ENCODE measurements at regions not wholly inside any gene's neighbourhood (a gene's known extent, or its start where the extent isn't known, plus 50 kb on each side); places are given as distances from the start of the nearest gene placed in this dataset.
"Not testable (repeated sequence)": the region's sequence is repeated elsewhere in the genome, so short reads cannot be mapped to it uniquely, and the experiment has no call there.

DNA sequence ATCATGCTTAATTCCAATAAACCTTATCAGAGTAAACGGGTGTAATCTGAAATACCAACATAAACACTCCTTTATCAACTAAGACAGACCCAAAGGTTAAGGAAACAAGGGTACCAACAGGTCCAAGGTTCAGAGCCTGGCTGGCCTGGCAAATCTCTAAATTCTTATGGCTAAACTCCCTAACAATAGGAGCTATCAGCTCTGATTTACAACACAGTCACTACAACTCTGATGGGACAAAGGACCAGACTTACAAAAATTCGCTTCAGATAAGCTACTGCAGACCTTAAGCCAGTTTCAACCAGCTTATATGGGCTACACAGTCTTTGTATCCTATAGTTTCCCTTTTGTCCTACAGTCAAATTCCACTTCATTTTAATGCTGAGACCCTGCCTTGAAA lies 381.9 kb downstream of the ZWINT start:
- no peak overlapping the region for H3K27ac ChIP-seq (ENCODE audit: low read depth, low read length)
- no peak overlapping the region for H3K9ac ChIP-seq (ENCODE audit: low read depth in 1 of 3, low read length in 3 of 3)
- no peak overlapping the region for H3K4me3 ChIP-seq (ENCODE audit: low read length in 3 of 3)
- H3K27me3 ChIP-seq (ENCODE audit: control insufficient read depth in 3 of 3, insufficient read depth in 3 of 3, low read length in 3 of 3), result no peaks in the 10 kb centered on the region
- no peaks in the 10 kb centered on the region for H3K9me3 ChIP-seq (ENCODE audit: control insufficient read depth in 3 of 3, low read length in 3 of 3)
- H3K36me3 ChIP-seq (ENCODE audit: control insufficient read depth in 3 of 3, insufficient read depth in 3 of 3, low read length in 3 of 3), result no peaks in the 10 kb centered on the region
- H3K4me1 ChIP-seq (ENCODE audit: control insufficient read depth in 3 of 3, insufficient read depth in 3 of 3, low read length in 3 of 3), result no peaks in the 10 kb centered on the region

DNA sequence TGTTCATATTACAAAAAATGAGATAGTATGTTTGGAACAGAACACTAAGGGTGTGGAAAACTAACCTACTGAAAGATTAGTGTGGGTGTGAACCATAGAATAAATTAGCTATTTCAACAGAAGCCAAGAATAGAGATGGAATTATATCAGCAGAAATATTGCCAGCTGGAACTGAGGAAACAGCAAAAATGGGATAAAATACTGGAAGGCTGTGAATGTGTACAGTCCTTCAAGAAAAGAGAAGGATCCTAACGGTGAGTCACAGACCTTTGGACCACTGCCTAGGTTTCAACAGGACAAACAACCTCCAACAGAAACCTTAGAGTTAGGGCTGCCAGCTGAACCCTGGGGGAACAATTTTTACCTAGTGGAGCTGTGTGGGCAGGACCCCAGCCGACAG lies 395.0 kb downstream of the ZWINT start:
- Histone ChIP-seq H3K4me3 (ENCODE audit: low read length in 3 of 3) (no peak overlapping the region), H3K27ac (ENCODE audit: low read depth, low read length) (no peak overlapping the region), H3K36me3 (ENCODE audit: control insufficient read depth in 3 of 3, insufficient read depth in 3 of 3, low read length in 3 of 3) (no peaks in the 10 kb centered on the region), H3K9ac (ENCODE audit: low read depth in 1 of 3, low read length in 3 of 3) (no peak overlapping the region), H3K4me1 (ENCODE audit: control insufficient read depth in 3 of 3, insufficient read depth in 3 of 3, low read length in 3 of 3) (no peaks in the 10 kb centered on the region), H3K27me3 (ENCODE audit: control insufficient read depth in 3 of 3, insufficient read depth in 3 of 3, low read length in 3 of 3) (no peaks in the 10 kb centered on the region), H3K9me3 (ENCODE audit: control insufficient read depth in 3 of 3, low read length in 3 of 3) (no peaks in the 10 kb centered on the region)

DNA sequence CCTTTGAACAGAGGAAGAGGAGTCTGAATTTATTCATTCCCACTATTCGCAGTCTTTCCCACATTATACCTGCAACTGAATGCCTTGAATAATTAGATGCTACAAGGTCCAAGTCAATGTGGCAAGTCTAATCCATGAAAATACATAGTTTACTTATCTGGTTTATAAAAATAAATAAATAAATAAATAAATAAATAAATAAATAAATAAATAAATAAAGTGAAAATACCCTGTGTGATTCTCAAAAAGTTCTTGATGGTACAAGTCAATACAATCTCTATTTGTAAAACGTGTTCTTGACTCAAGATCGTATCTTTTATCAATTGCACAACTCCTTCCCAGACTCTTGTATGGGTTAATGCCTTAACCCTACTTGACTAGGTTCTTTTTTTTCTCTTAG lies 417.7 kb downstream of the ZWINT start:
- no peak overlapping the region for H3K9ac ChIP-seq (ENCODE audit: low read depth in 1 of 3, low read length in 3 of 3)
- no peak overlapping the region for H3K27ac ChIP-seq (ENCODE audit: low read depth, low read length)
- H3K4me1 ChIP-seq (ENCODE audit: control insufficient read depth in 3 of 3, insufficient read depth in 3 of 3, low read length in 3 of 3), result no peaks in the 10 kb centered on the region
- H3K9me3 ChIP-seq (ENCODE audit: control insufficient read depth in 3 of 3, low read length in 3 of 3), result no peaks in the 10 kb centered on the region
- H3K27me3 ChIP-seq (ENCODE audit: control insufficient read depth in 3 of 3, insufficient read depth in 3 of 3, low read length in 3 of 3), result no peaks in the 10 kb centered on the region
- no peak overlapping the region for H3K4me3 ChIP-seq (ENCODE audit: low read length in 3 of 3)
- H3K36me3 ChIP-seq (ENCODE audit: control insufficient read depth in 3 of 3, insufficient read depth in 3 of 3, low read length in 3 of 3), result no peaks in the 10 kb centered on the region

DNA sequence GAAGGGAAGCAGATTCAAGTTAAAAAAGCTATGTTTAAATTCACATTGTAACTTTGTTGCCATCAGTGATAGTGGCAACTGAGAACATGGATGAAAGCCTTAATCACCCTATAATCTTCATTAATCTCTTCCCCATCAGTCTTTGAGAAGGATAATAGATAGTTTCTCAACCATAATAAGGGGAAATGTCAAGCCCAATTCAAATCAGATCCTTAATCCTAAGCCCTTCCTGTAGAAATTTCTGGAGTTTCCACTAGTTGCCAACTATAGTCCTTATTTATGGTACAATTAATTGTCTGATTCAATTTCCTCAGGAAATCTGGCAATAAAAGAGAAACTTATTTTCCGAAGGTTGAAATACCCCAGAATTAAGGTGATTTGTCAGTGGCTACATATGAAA lies 431.8 kb downstream of the ZWINT start:
- Histone ChIP-seq H3K27me3 (ENCODE audit: control insufficient read depth in 3 of 3, insufficient read depth in 3 of 3, low read length in 3 of 3) (no peaks in the 10 kb centered on the region), H3K36me3 (ENCODE audit: control insufficient read depth in 3 of 3, insufficient read depth in 3 of 3, low read length in 3 of 3) (no peaks in the 10 kb centered on the region), H3K9me3 (ENCODE audit: control insufficient read depth in 3 of 3, low read length in 3 of 3) (no peaks in the 10 kb centered on the region), H3K9ac (ENCODE audit: low read depth in 1 of 3, low read length in 3 of 3) (no peak overlapping the region), H3K27ac (ENCODE audit: low read depth, low read length) (no peak overlapping the region), H3K4me1 (ENCODE audit: control insufficient read depth in 3 of 3, insufficient read depth in 3 of 3, low read length in 3 of 3) (no peaks in the 10 kb centered on the region), H3K4me3 (ENCODE audit: low read length in 3 of 3) (no peak overlapping the region)

DNA sequence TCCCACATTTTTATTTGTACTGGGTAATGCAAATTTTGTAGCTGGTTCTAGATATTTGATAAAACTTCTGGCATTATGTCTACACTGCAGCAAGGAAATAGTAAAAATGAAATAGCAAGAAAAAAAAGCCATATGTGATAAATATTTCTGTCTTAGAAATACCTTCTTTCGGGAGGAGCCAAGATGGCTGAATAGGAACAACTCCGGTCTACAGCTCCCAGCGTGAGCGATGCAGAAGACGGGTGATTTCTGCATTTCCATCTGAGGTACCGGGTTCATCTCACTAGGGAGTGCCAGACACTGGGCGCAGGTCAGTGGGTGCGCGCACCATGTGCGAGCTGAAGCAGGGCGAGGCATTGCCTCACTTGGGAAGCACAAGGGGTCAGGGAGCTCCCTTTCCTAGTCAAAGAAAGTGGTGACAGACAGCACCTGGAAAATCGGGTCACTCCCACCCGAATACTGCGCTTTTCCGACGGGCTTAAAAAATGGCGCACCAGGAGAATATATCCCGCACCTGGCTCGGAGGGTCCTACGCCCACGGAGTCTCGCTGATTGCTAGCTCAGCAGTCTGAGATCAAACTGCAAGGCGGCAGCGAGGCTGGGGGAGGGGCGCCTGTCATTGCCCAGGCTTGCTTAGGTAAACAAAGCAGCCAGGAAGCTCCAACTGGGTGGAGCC lies 461.4 kb downstream of the ZWINT start:
- not testable (repeated sequence) for H3K27ac ChIP-seq (ENCODE audit: low read depth, low read length); H3K4me3 ChIP-seq (ENCODE audit: low read length in 3 of 3); H3K9ac ChIP-seq (ENCODE audit: low read depth in 1 of 3, low read length in 3 of 3); H3K36me3 ChIP-seq (ENCODE audit: control insufficient read depth in 3 of 3, insufficient read depth in 3 of 3, low read length in 3 of 3); H3K4me1 ChIP-seq (ENCODE audit: control insufficient read depth in 3 of 3, insufficient read depth in 3 of 3, low read length in 3 of 3); H3K9me3 ChIP-seq (ENCODE audit: control insufficient read depth in 3 of 3, low read length in 3 of 3); H3K27me3 ChIP-seq (ENCODE audit: control insufficient read depth in 3 of 3, insufficient read depth in 3 of 3, low read length in 3 of 3)

DNA sequence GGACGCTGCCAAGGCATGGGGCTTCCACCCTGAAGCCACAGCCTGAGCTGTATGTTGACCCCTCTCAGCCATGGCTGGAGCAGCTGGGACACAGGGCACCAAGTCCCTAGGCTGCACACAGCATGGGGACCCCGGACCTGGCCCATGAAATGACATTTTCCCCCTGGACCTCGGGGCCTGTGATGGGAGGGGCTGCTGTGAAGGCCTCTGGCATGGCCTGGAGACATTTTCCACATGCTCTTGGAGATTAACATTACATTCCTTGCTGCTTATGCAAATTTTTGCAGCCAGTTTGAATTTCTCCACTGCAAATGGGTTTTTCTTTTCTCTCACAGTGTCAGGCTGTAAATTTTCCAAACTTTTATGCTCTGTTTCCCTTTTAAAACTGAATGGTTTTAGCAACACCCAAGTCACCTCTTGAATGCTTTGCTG lies 463.6 kb downstream of the ZWINT start:
- H3K27ac ChIP-seq (ENCODE audit: low read depth, low read length), result no peak overlapping the region
- H3K9me3 ChIP-seq (ENCODE audit: control insufficient read depth in 3 of 3, low read length in 3 of 3), result no peaks in the 10 kb centered on the region
- no peaks in the 10 kb centered on the region for H3K27me3 ChIP-seq (ENCODE audit: control insufficient read depth in 3 of 3, insufficient read depth in 3 of 3, low read length in 3 of 3)
- no peak overlapping the region for H3K9ac ChIP-seq (ENCODE audit: low read depth in 1 of 3, low read length in 3 of 3)
- H3K4me3 ChIP-seq (ENCODE audit: low read length in 3 of 3), result no peak overlapping the region
- H3K36me3 ChIP-seq (ENCODE audit: control insufficient read depth in 3 of 3, insufficient read depth in 3 of 3, low read length in 3 of 3), result no peaks in the 10 kb centered on the region
- no peaks in the 10 kb centered on the region for H3K4me1 ChIP-seq (ENCODE audit: control insufficient read depth in 3 of 3, insufficient read depth in 3 of 3, low read length in 3 of 3)

DNA sequence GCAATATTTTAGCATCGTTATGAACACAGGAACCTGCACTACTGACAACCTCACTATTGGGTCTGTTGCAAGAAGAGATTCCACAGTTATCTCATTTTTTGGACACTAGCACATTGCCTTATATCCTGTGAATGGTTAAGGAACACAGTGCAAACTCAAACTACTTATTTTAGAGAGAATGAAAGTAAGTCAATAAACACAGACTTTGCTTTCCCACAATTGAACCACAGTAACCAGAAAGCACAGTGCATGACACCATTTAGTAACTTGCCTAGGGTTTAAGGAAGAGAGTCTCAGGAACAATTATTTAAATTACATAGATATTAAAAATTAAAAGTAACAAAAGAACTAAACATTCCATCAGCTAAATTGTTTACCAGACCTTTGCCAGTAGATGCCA lies 468.8 kb downstream of the ZWINT start:
- Histone ChIP-seq H3K9ac (ENCODE audit: low read depth in 1 of 3, low read length in 3 of 3) (no peak overlapping the region), H3K9me3 (ENCODE audit: control insufficient read depth in 3 of 3, low read length in 3 of 3) (no peaks in the 10 kb centered on the region), H3K27me3 (ENCODE audit: control insufficient read depth in 3 of 3, insufficient read depth in 3 of 3, low read length in 3 of 3) (no peaks in the 10 kb centered on the region), H3K4me3 (ENCODE audit: low read length in 3 of 3) (no peak overlapping the region), H3K4me1 (ENCODE audit: control insufficient read depth in 3 of 3, insufficient read depth in 3 of 3, low read length in 3 of 3) (no peaks in the 10 kb centered on the region), H3K27ac (ENCODE audit: low read depth, low read length) (no peak overlapping the region), H3K36me3 (ENCODE audit: control insufficient read depth in 3 of 3, insufficient read depth in 3 of 3, low read length in 3 of 3) (no peaks in the 10 kb centered on the region)

DNA sequence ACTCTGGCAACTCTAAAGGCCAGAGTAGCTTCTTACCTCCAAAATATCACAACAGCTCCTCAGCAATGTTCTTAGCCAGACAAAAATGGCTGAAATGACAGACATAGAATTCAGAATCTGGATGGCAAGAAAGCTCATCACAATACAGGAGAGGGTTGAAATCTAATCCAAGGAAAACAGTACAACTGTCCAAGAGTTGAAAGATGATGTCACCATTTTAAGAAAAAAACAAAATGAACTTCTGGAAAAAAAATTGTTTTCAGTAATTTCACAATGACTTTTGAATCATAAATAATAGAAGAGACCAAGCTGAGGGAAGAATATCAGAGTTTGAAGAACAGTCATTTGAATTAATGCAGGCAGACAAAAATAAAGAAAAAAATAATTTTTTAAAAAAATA lies 479.5 kb downstream of the ZWINT start:
- Histone ChIP-seq H3K9ac (ENCODE audit: low read depth in 1 of 3, low read length in 3 of 3) (no peak overlapping the region), H3K27me3 (ENCODE audit: control insufficient read depth in 3 of 3, insufficient read depth in 3 of 3, low read length in 3 of 3) (no peaks in the 10 kb centered on the region), H3K36me3 (ENCODE audit: control insufficient read depth in 3 of 3, insufficient read depth in 3 of 3, low read length in 3 of 3) (no peaks in the 10 kb centered on the region), H3K27ac (ENCODE audit: low read depth, low read length) (no peak overlapping the region), H3K9me3 (ENCODE audit: control insufficient read depth in 3 of 3, low read length in 3 of 3) (no peaks in the 10 kb centered on the region), H3K4me3 (ENCODE audit: low read length in 3 of 3) (no peak overlapping the region), H3K4me1 (ENCODE audit: control insufficient read depth in 3 of 3, insufficient read depth in 3 of 3, low read length in 3 of 3) (no peaks in the 10 kb centered on the region)

DNA sequence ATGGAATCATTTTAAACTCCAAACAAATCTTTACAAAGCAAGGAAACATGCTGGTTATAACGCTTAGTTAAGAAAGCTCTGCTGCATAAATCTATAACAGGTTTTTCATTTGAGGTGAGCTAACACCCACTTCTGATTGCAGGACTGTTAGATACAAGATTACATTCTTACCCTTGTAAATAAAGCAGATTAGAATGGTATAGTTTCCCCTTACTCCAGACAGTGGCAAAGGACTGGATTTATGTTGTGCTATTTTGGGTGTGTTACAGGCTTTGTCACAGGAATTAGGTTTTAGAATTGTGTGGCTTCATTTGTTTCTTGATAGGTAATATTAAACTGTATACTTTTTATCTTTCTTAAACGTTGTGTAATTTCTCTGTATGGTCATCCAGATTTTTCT lies 487.6 kb downstream of the ZWINT start:
- Histone ChIP-seq H3K9ac (ENCODE audit: low read depth in 1 of 3, low read length in 3 of 3) (no peak overlapping the region), H3K36me3 (ENCODE audit: control insufficient read depth in 3 of 3, insufficient read depth in 3 of 3, low read length in 3 of 3) (no peaks in the 10 kb centered on the region), H3K27me3 (ENCODE audit: control insufficient read depth in 3 of 3, insufficient read depth in 3 of 3, low read length in 3 of 3) (no peaks in the 10 kb centered on the region), H3K9me3 (ENCODE audit: control insufficient read depth in 3 of 3, low read length in 3 of 3) (no peaks in the 10 kb centered on the region), H3K27ac (ENCODE audit: low read depth, low read length) (no peak overlapping the region), H3K4me3 (ENCODE audit: low read length in 3 of 3) (no peak overlapping the region), H3K4me1 (ENCODE audit: control insufficient read depth in 3 of 3, insufficient read depth in 3 of 3, low read length in 3 of 3) (no peaks in the 10 kb centered on the region)

DNA sequence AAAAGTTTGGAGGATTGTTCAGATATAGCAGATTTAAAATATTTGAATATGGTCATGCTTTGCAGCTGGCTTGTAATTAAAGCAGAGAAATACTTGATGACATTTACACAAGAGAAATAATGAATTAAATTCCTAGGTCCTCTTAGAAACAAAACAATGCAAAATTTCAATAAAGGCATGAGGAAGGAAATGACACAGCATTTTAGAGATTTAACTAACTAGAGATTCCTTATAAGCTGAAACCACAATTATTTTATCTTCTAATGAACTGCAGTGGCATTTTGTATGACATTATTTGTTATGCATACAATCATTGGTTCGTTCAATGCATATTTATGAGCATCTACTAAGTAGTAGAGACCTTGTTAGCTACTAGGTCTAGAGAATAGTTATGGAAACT lies 490.9 kb downstream of the ZWINT start:
- no peaks in the 10 kb centered on the region for H3K36me3 ChIP-seq (ENCODE audit: control insufficient read depth in 3 of 3, insufficient read depth in 3 of 3, low read length in 3 of 3)
- no peaks in the 10 kb centered on the region for H3K9me3 ChIP-seq (ENCODE audit: control insufficient read depth in 3 of 3, low read length in 3 of 3)
- no peaks in the 10 kb centered on the region for H3K27me3 ChIP-seq (ENCODE audit: control insufficient read depth in 3 of 3, insufficient read depth in 3 of 3, low read length in 3 of 3)
- H3K4me1 ChIP-seq (ENCODE audit: control insufficient read depth in 3 of 3, insufficient read depth in 3 of 3, low read length in 3 of 3), result no peaks in the 10 kb centered on the region
- no peak overlapping the region for H3K9ac ChIP-seq (ENCODE audit: low read depth in 1 of 3, low read length in 3 of 3)
- H3K27ac ChIP-seq (ENCODE audit: low read depth, low read length), result no peak overlapping the region
- no peak overlapping the region for H3K4me3 ChIP-seq (ENCODE audit: low read length in 3 of 3)

DNA sequence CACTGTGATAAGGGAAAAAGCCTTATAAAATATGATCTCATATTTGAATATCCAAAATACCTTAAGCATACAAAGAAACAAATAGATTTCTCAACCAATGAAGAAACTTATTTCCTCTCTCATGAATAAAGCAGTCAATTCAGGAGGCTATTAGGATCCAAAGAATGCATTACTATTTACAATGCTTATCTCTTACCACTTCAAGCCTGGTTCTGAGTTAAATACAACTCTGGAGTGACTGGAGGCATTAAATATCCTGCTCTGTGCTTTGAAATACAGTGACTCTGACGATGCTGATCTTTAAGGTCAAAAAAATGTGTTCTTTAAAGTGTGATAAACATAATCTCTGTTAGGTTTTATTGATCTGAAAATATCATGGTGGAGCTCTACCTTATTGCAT lies 493.2 kb downstream of the ZWINT start:
- H3K36me3 ChIP-seq (ENCODE audit: control insufficient read depth in 3 of 3, insufficient read depth in 3 of 3, low read length in 3 of 3), result no peaks in the 10 kb centered on the region
- no peaks in the 10 kb centered on the region for H3K9me3 ChIP-seq (ENCODE audit: control insufficient read depth in 3 of 3, low read length in 3 of 3)
- no peak overlapping the region for H3K27ac ChIP-seq (ENCODE audit: low read depth, low read length)
- H3K4me3 ChIP-seq (ENCODE audit: low read length in 3 of 3), result no peak overlapping the region
- H3K27me3 ChIP-seq (ENCODE audit: control insufficient read depth in 3 of 3, insufficient read depth in 3 of 3, low read length in 3 of 3), result no peaks in the 10 kb centered on the region
- H3K9ac ChIP-seq (ENCODE audit: low read depth in 1 of 3, low read length in 3 of 3), result no peak overlapping the region
- H3K4me1 ChIP-seq (ENCODE audit: control insufficient read depth in 3 of 3, insufficient read depth in 3 of 3, low read length in 3 of 3), result no peaks in the 10 kb centered on the region

All from skeletal muscle tissue (tissue), 3 donors.